PC-9 (cell line): ENCODE measurements at regions not wholly inside any gene's neighbourhood (a gene's known extent, or its start where the extent isn't known, plus 50 kb on each side); places are given as distances from the start of the nearest gene placed in this dataset.

Experiments
- BruUV-seq: library from RNA; stranded (reverse); fragments of 400-500 nt; replicated peaks from 2 replicates; lab custom pipeline; 2021; lab: Mats Ljungman, UMichigan
- CTCF ChIA-PET: fragments of 300-600 bp; sonication (Branson Sonifier 250); formaldehyde crosslinking; loops from one replicate; lab custom pipeline; 2022; ENCODE audit warnings: antibody characterized with exemption; lab: Charles Lee
- POLR2A ChIA-PET: fragments of 300-600 bp; sonication (Branson Sonifier 250); formaldehyde crosslinking; loops from one replicate; lab custom pipeline; 2022; ENCODE audit warnings: antibody characterized with exemption; ENCODE audit not compliant: unreplicated experiment; lab: Charles Lee
- DNase-seq, 2 experiments: peaks; one replicate each; pipeline versions ENCODE4 v3.0.0 to v3.0.0-alpha.2; 2015 to 2022; ENCODE audit warnings: mixed read lengths in 1 of 2
- H2AFZ ChIP-seq: fragments of 200-600 bp; sonication (generic); 2 replicates; pipeline ENCODE4 v1.8.1; 2017; ENCODE audit warnings: antibody characterized with exemption
- H3F3A ChIP-seq: fragments of 200-600 bp; sonication (generic); 2 replicates; pipeline ENCODE4 v1.8.1; 2017; ENCODE audit warnings: antibody characterized with exemption, mild to moderate bottlenecking, low read depth; ENCODE audit not compliant: insufficient read depth
- H3K27ac ChIP-seq: fragments of 200-600 bp; sonication (generic); 2 replicates; pipeline ENCODE4 v1.6.1; 2016; ENCODE audit warnings: mixed run types
- H3K27me3 ChIP-seq: fragments of 200-600 bp; sonication (generic); 2 replicates; pipeline ENCODE4 v1.6.1; 2016; ENCODE audit warnings: low read depth, mixed run types; ENCODE audit not compliant: insufficient read depth
- H3K36me3 ChIP-seq: fragments of 200-600 bp; sonication (generic); 2 replicates; pipeline ENCODE4 v1.6.1; 2016; ENCODE audit warnings: low read depth, mixed run types
- H3K4me1 ChIP-seq: fragments of 200-600 bp; sonication (generic); replicated peaks from 2 replicates; pipeline ENCODE4 v1.6.1; 2016; ENCODE audit warnings: mixed run types; ENCODE audit not compliant: insufficient read depth
- H3K4me2 ChIP-seq: fragments of 200-600 bp; sonication (generic); 2 replicates; pipeline ENCODE4 v1.6.1; 2017; ENCODE audit warnings: mixed run types
- H3K4me3 ChIP-seq: fragments of 200-600 bp; sonication (generic); 2 replicates; pipeline ENCODE4 v1.6.1; 2016; ENCODE audit warnings: mixed run types
- H3K79me2 ChIP-seq: fragments of 200-600 bp; sonication (generic); 2 replicates; pipeline ENCODE4 v1.6.1; 2017; ENCODE audit warnings: low read depth, mixed run types
- H3K9me2 ChIP-seq: fragments of 200-600 bp; sonication (generic); 2 replicates; pipeline ENCODE4 v1.8.1; 2017; ENCODE audit warnings: mild to moderate bottlenecking; ENCODE audit not compliant: insufficient read depth
- H3K9me3 ChIP-seq: fragments of 200-600 bp; sonication (generic); 2 replicates; pipeline ENCODE4 v1.8.1; 2016; ENCODE audit warnings: low read depth; ENCODE audit not compliant: insufficient read depth
- H4K20me1 ChIP-seq: fragments of 200-600 bp; sonication (generic); 2 replicates; pipeline ENCODE4 v1.8.1; 2017; ENCODE audit not compliant: insufficient read depth
- CTCF ChIP-seq: fragments of 200-600 bp; sonication (generic); conservative IDR thresholded peaks from 2 replicates; pipeline ENCODE4 v1.6.1; 2017; ENCODE audit warnings: mixed run types, antibody characterized with exemption, mild to moderate bottlenecking, moderate library complexity
- EZH2 ChIP-seq: fragments of 200-600 bp; sonication (generic); IDR thresholded peaks from 2 replicates; pipeline ENCODE4 v1.8.0; 2017; ENCODE audit warnings: antibody characterized with exemption, low read depth
- intact Hi-C: fragments of 100-400 bp; cut with micrococcal nuclease; formaldehyde crosslinking; loops from one replicate; pipeline ENCODE4 v1.10.0; 2022; ENCODE audit not compliant: unreplicated experiment

DNA sequence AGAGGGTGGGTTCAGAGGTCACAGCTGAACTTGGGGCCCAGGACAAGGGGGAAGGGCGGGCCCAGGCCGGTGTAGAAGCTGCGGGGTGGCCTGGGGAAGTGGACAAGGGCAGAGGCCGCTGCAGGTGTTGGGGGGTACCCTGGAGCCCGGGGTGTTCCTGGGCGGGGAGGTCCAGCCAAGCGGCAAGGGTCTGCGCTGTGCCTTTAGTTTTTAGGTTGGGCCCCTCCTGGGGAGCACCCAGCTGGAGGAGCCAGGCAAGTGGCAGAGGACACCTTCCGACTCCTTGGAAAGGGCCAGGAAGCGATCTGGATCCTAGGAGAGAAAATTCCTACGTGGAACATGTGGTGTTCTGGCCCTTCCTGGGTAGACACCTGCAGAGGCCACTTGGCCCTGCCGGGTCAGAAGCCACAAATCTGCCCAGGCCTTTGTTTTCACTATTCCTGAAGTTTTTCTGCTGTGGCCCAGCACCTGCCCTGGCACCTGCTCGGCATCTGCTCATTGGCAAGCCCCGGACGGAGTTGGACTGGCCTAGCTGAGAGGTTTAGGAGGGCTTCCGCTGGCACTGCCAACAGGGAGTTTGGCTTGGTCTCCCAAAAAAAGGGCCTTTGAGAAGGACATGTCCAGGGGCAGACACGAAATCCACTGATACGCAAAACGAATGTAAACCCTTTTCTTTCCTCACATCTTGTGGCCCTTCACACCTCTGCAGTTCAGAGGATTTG lies 61.1 kb downstream of the SMUG1 start:
- Histone ChIP-seq H3K9me2 (no peaks in the 10 kb centered on the region), H3K4me1 (no peaks in the 10 kb centered on the region), H3K4me3 (no peak overlapping the region), H4K20me1 (no peaks in the 10 kb centered on the region), H3K27ac (no peak overlapping the region), H3K36me3 (no peaks in the 10 kb centered on the region), H3K79me2 (no peaks in the 10 kb centered on the region), H2AFZ (no peak overlapping the region), H3K9me3 (no peaks in the 10 kb centered on the region), H3K27me3 (peaks cover 5% of the 10 kb centered on the region; the same call in 1 of the 2 replicates), H3F3A (no peaks in the 10 kb centered on the region), H3K4me2 (no peak overlapping the region)
- TF ChIP-seq CTCF = no peak
- no peak for TF ChIP-seq EZH2
- no TSS peak for BruUV-seq
- intact Hi-C loops = no loop called here
- no peak for DNase-seq
- ChIA-PET CTCF (no interaction called here), POLR2A (no interaction called here)

DNA sequence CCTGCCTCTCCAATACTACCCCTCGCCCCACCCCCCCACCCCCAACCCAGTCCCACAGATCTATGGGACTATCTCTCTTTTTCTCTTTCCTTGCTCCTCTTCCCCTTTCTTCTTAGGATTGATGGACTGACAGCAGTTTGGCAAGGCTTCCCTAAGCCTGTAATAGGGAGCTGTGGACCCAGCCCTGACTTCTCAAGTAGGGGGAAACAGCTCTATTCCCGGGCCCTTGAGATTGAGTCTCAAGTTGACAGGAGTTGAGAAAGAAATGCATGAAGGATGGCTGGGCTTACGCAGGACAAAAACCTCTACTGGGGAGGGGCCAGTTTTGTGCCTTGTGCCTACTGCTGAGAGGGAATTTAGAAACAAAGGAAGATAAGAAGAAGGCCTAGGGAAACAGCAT lies 60.4 kb downstream of the SMUG1 start:
- H3K79me2 ChIP-seq = no peaks in the 10 kb centered on the region
- H3K36me3 ChIP-seq = no peaks in the 10 kb centered on the region
- no peak overlapping the region for H3K27ac ChIP-seq
- no peak overlapping the region for H2AFZ ChIP-seq
- POLR2A ChIA-PET = no interaction called here
- no peaks in the 10 kb centered on the region for H3K9me3 ChIP-seq
- CTCF ChIA-PET = no interaction called here
- no peaks in the 10 kb centered on the region for H3K9me2 ChIP-seq
- H3K4me3 ChIP-seq = no peak overlapping the region
- H3F3A ChIP-seq = no peaks in the 10 kb centered on the region
- intact Hi-C loops = no loop called here
- H3K4me2 ChIP-seq = no peak overlapping the region
- no peaks in the 10 kb centered on the region for H4K20me1 ChIP-seq
- DNase-seq = no peak
- no TSS peak for BruUV-seq
- H3K27me3 ChIP-seq = peaks cover 5% of the 10 kb centered on the region; the same call in 1 of the 2 replicates
- no peaks in the 10 kb centered on the region for H3K4me1 ChIP-seq
- TF ChIP-seq CTCF (no peak), EZH2 (no peak)

- Histone ChIP-seq H3K36me3 (no peaks in the 10 kb centered on the region), H4K20me1 (no peaks in the 10 kb centered on the region), H3K27me3 (peaks cover 5% of the 10 kb centered on the region; the same call in 1 of the 2 replicates), H3K4me2 (no peak overlapping the region), H3K9me3 (no peaks in the 10 kb centered on the region), H3F3A (no peaks in the 10 kb centered on the region), H3K9me2 (no peaks in the 10 kb centered on the region), H3K4me1 (no peaks in the 10 kb centered on the region), H3K4me3 (no peak overlapping the region), H3K27ac (no peak overlapping the region), H2AFZ (no peak overlapping the region), H3K79me2 (no peaks in the 10 kb centered on the region)
- intact Hi-C loops = no loop called here
- ChIA-PET POLR2A (no interaction called here), CTCF (no interaction called here)
- TF ChIP-seq EZH2 (no peak), CTCF (no peak)
- DNase-seq = no peak
- BruUV-seq = no TSS peak
Measured at GRCh38 chr12:54129028-54129903, 59.5 kb downstream of the SMUG1 start.
